IPS DF 19.7 (cell line): ENCODE measurements at regions not wholly inside any gene's neighbourhood (a gene's known extent, or its start where the extent isn't known, plus 50 kb on each side); places are given as distances from the start of the nearest gene placed in this dataset.

Source experiments
- DNase-seq: peaks from one replicate; pipeline ENCODE4 v3.0.0-alpha.2; 2013; ENCODE audit warnings: low read depth, low spot score

- no peak for DNase-seq
These were observed 59.3 kb downstream of the DDIT4L start for GRCh38 chr4:100130964-100131363.

GRCh38 chr4:100130491-100130890 lies 59.8 kb downstream of the DDIT4L start:
- no peak for DNase-seq

- DNase-seq, result no peak
These were observed 60.5 kb downstream of the DDIT4L start for GRCh38 chr4:100129774-100130173.

GRCh38 chr4:100128338-100128737 lies 61.9 kb downstream of the DDIT4L start:
- DNase-seq, result no peak

- DNase-seq, result no peak
These were observed 65.6 kb downstream of the DDIT4L start for GRCh38 chr4:100124715-100125114.

GRCh38 chr4:100118181-100118580 lies 72.1 kb downstream of the DDIT4L start:
- no peak for DNase-seq

- DNase-seq, result no peak
These were observed 72.5 kb downstream of the DDIT4L start for GRCh38 chr4:100117750-100118149.

- DNase-seq, result no peak
These were observed 75.4 kb downstream of the DDIT4L start for GRCh38 chr4:100114909-100115308.

- no peak for DNase-seq
These were observed 76.5 kb downstream of the DDIT4L start for GRCh38 chr4:100113732-100114131.

GRCh38 chr4:100113096-100113495 lies 77.2 kb downstream of the DDIT4L start:
- DNase-seq, result no peak

- DNase-seq, result no peak
These were observed 80.3 kb downstream of the DDIT4L start for GRCh38 chr4:100109921-100110320.

- DNase-seq, result no peak
These were observed 81.4 kb downstream of the DDIT4L start for GRCh38 chr4:100108869-100109268.

- no peak for DNase-seq
These were observed 83.3 kb downstream of the DDIT4L start for GRCh38 chr4:100106982-100107381.

GRCh38 chr4:100103671-100104070 lies 86.6 kb downstream of the DDIT4L start:
- no peak for DNase-seq

- DNase-seq, result no peak
These were observed 89.3 kb downstream of the DDIT4L start for GRCh38 chr4:100100985-100101384.

- DNase-seq, result no peak
These were observed 90.5 kb downstream of the DDIT4L start for GRCh38 chr4:100099746-100100145.

- no peak for DNase-seq
These were observed 91.6 kb downstream of the DDIT4L start for GRCh38 chr4:100098681-100099080.

GRCh38 chr4:100098011-100098545 lies 92.2 kb downstream of the DDIT4L start:
- no peak for DNase-seq

- no peak for DNase-seq
These were observed 94.3 kb downstream of the DDIT4L start for GRCh38 chr4:100095729-100096595.

- peak; percentile 63 for DNase-seq
These were observed 97.0 kb downstream of the DDIT4L start for GRCh38 chr4:100093091-100093866.

GRCh38 chr4:100087743-100088142 lies 102.5 kb downstream of the DDIT4L start:
- DNase-seq, result no peak

GRCh38 chr4:100086766-100087431 lies 103.4 kb downstream of the DDIT4L start:
- DNase-seq, result peak; percentile 68
